ENCODE measurements at regions not wholly inside any gene's neighbourhood (a gene's known extent, or its start where the extent isn't known, plus 50 kb on each side); places are given as distances from the start of the nearest gene placed in this dataset.
A peak's percentile ranks its signal among the peaks of the same experiment; 100 is the strongest.

DNA sequence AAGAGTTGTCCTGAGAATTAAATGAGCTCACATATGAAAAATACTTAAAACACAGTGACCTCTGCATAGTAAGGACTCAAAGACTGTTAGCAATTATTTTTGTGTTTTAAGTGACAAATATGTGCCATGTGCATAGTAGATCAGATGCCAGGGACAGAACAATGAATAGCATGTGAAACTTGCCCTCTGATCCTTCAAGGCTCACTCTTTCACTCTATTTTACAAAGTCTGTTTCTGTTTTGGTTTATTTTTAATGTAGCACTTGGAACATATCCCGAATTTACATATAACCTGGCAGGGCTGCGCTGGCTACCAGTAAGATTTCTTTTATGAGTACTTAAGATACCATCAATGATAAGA is 135.5 kb upstream of the TNFAIP3 start:
- ATAC-seq = no peak
- Histone ChIP-seq H3K4me3 (no peak overlapping the region), H3K36me3 (no peaks in the 10 kb centered on the region), H3K4me1 (peaks cover 0 to 6% (median 1%) of the 10 kb centered on the region in 4 donors), H3K9me3 (no peaks in the 10 kb centered on the region), H3K27ac (no peak overlapping the region), H3K27me3 (no peaks in the 10 kb centered on the region)
- no peak for TF ChIP-seq POLR2A (IDR thresholded peaks at IDR 0.05)
- TF ChIP-seq, protein P1, sequence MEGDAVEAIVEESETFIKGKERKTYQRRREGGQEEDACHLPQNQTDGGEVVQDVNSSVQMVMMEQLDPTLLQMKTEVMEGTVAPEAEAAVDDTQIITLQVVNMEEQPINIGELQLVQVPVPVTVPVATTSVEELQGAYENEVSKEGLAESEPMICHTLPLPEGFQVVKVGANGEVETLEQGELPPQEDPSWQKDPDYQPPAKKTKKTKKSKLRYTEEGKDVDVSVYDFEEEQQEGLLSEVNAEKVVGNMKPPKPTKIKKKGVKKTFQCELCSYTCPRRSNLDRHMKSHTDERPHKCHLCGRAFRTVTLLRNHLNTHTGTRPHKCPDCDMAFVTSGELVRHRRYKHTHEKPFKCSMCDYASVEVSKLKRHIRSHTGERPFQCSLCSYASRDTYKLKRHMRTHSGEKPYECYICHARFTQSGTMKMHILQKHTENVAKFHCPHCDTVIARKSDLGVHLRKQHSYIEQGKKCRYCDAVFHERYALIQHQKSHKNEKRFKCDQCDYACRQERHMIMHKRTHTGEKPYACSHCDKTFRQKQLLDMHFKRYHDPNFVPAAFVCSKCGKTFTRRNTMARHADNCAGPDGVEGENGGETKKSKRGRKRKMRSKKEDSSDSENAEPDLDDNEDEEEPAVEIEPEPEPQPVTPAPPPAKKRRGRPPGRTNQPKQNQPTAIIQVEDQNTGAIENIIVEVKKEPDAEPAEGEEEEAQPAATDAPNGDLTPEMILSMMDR (IDR thresholded peaks at IDR 0.05) = no peak
- intact Hi-C loops (cut with DNase I) = no loop called here
- DNase-seq = no peak
- WGBS (ENCODE audit: insufficient coverage, low coverage, low lambda C conversion rate, missing lambda C conversion rate) = 50% methylated on average over 2 of the region's 2 CpGs

DNA sequence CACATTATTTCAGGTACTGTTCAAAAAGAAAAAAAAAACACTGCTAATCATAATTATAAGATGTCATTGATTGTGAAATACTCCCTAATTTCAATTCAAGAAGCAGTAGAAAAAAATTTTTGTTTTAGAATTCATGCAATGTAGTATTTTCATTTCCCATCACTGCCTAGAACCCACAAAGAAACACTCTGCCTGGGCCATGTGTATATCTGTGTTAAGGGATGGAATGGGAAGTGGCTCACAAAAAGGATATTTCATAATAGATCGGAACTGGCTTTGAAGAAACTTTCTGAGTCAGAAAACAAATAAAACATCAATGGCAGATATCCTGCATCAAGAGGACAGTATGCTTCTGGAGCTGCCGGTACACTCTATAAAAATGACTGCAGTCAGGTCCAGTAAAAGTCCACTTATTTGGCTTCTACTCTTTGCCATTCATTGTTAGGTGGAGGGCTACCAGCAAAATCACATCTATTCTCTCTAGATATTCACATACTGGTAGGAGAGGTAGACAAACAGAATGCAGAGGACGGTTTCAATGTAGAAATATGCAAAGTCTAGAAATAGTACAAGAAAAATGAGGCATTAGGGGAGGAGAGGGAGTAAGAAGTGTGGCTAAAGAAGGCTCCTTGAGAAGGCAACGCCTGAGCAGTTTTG is 135.0 kb upstream of the TNFAIP3 start:
- Histone ChIP-seq H3K27ac (no peak overlapping the region), H3K4me1 (peaks cover 0 to 6% (median 1%) of the 10 kb centered on the region in 4 donors), H3K36me3 (no peaks in the 10 kb centered on the region), H3K27me3 (no peaks in the 10 kb centered on the region), H3K9me3 (no peaks in the 10 kb centered on the region), H3K4me3 (no peak overlapping the region)
- intact Hi-C loops (cut with DNase I) = no loop called here
- DNase-seq = no peak
- ATAC-seq = peak; percentile 66 to 84 (median 70)
- 35% methylated on average over 4 of the region's 4 CpGs for WGBS (ENCODE audit: insufficient coverage, low coverage, low lambda C conversion rate, missing lambda C conversion rate)
- TF ChIP-seq, protein P1 (IDR thresholded peaks at IDR 0.05) = no peak
- TF ChIP-seq POLR2A (IDR thresholded peaks at IDR 0.05) = peak; percentile 62

- TF ChIP-seq, protein P1 (IDR thresholded peaks at IDR 0.05) = no peak
- TF ChIP-seq POLR2A (IDR thresholded peaks at IDR 0.05) = no peak
- intact Hi-C loops (cut with DNase I) = no loop called here
- Histone ChIP-seq H3K36me3 (no peaks in the 10 kb centered on the region), H3K9me3 (no peaks in the 10 kb centered on the region), H3K27ac (no peak overlapping the region), H3K4me3 (no peak overlapping the region), H3K27me3 (no peaks in the 10 kb centered on the region), H3K4me1 (peaks cover 0 to 6% (median 1%) of the 10 kb centered on the region in 4 donors)
- WGBS (ENCODE audit: insufficient coverage, low coverage, low lambda C conversion rate, missing lambda C conversion rate) = 95% methylated on average over 2 of the region's 2 CpGs
- DNase-seq (no peak), ATAC-seq (no peak)
Measured at GRCh38 chr6:137733372-137733771, 133.7 kb upstream of the TNFAIP3 start.

GRCh38 chr6:137734005-137734874 is 132.8 kb upstream of the TNFAIP3 start:
- intact Hi-C loops (cut with DNase I) = no loop called here
- Histone ChIP-seq H3K27ac (no peak overlapping the region), H3K27me3 (no peaks in the 10 kb centered on the region), H3K36me3 (no peaks in the 10 kb centered on the region), H3K9me3 (no peaks in the 10 kb centered on the region), H3K4me3 (no peak overlapping the region), H3K4me1 (peaks cover 0 to 6% (median 1%) of the 10 kb centered on the region in 4 donors)
- TF ChIP-seq, protein P1 (IDR thresholded peaks at IDR 0.05) = no peak
- TF ChIP-seq POLR2A (IDR thresholded peaks at IDR 0.05) = no peak
- ATAC-seq = no peak
- WGBS (ENCODE audit: insufficient coverage, low coverage, low lambda C conversion rate, missing lambda C conversion rate) = 76% methylated on average over 6 of the region's 6 CpGs
- DNase-seq = no peak

Data from right lobe of liver (tissue), 6 donors.